ENCODE measurements at regions not wholly inside any gene's neighbourhood (a gene's known extent, or its start where the extent isn't known, plus 50 kb on each side); places are given as distances from the start of the nearest gene placed in this dataset.

GRCh38 chr7:32248522-32248921 lies 178.3 kb upstream of the PDE1C start:
- TF ChIP-seq CTCF (optimal IDR thresholded peaks at IDR 0.05 in 1 of 3, IDR thresholded peaks at IDR 0.05 in 1 of 3, conservative IDR thresholded peaks at IDR 0.05 in 1 of 3; ENCODE audit: extremely low read depth in 1 of 3, insufficient read depth in 2 of 3, low read length in 3 of 3) (no peak), EZH2 (IDR thresholded peaks at IDR 0.05; ENCODE audit: low read length) (no peak)
